Thoracic aorta (tissue), 2 donors: ENCODE measurements at regions not wholly inside any gene's neighbourhood (a gene's known extent, or its start where the extent isn't known, plus 50 kb on each side); places are given as distances from the start of the nearest gene placed in this dataset.

Source experiments
- ATAC-seq: fragments of 150-250 bp; one replicate; pipeline ENCODE4 v1.8.0; 2017; ENCODE audit warnings: low read depth; ENCODE audit not compliant: insufficient number of reproducible peaks, low FRiP score
- DNase-seq: peaks from one replicate; pipeline ENCODE4 v3.0.0-alpha.2; 2020; ENCODE audit warnings: low spot score
- H3K27ac ChIP-seq, 2 donors: fragments of 200-600 bp; sonication (generic); 1 replicate in 1 of 2; 2 replicates in 1 of 2; pipeline ENCODE4 v1.5.1; 2016; ENCODE audit warnings: mild to moderate bottlenecking in 2 of 2, moderate library complexity in 2 of 2
- H3K27me3 ChIP-seq: fragments of 200-600 bp; sonication (generic); replicated peaks from 2 replicates; pipeline ENCODE4 v1.6.0; 2016; ENCODE audit warnings: mild to moderate bottlenecking; ENCODE audit not compliant: insufficient read depth
- H3K36me3 ChIP-seq: fragments of 200-600 bp; sonication (generic); one replicate; pipeline ENCODE4 v1.5.1; 2016
- H3K4me1 ChIP-seq, 2 donors: fragments of 200-600 bp; sonication (generic); 1 replicate in 1 of 2; 2 replicates in 1 of 2; pipeline versions ENCODE4 v1.5.1 to v1.6.0; 2016; ENCODE audit warnings: low read depth in 2 of 2, mild to moderate bottlenecking in 1 of 2; ENCODE audit not compliant: control insufficient read depth in 1 of 2
- H3K4me3 ChIP-seq: fragments of 200-600 bp; sonication (generic); 2 replicates; pipeline ENCODE4 v1.5.1; 2016; ENCODE audit warnings: mild to moderate bottlenecking
- H3K9me3 ChIP-seq: fragments of 200-600 bp; sonication (generic); 2 replicates; pipeline ENCODE4 v1.5.1; 2016
- TF ChIP-seq, protein P1 (sequence below): fragments of 200-600 bp; sonication (generic); IDR thresholded peaks from one replicate; pipeline ENCODE4 v1.5.1; 2019; ENCODE audit warnings: antibody characterized with exemption

DNA sequence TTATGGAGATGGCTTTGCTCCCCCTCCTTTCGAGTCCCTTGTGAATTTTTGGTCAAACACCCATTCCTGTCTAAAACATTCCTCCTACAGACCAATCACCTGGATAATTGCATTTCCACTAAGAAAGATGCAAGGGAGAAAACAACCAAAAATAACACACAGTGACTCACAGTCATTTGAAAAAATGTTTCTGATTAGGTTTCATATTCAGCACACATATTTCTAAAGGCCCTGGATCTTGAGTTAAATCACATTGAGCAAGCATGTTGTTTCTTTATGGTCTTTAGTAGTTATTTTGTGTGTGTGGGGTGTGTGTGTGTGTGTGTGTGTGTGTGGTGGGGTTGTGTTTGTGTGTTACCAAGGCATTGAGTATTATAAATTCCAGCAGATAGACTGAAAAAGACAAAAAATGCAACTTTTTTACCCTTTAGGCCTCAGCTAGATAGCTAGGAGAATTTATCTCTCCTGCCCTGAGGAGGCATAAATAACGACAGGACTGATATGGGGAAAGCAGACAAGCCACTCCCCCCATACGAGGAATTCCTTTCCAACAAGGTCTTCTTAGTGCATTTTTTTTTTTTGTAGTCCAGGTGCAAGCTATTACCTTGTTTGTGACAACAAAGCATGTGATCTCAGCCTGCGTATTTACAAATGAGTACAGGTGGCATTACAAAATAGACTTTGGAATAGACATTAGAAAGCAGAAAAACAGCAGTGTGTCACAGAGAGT, 265.4 kb upstream of the ADGRL3 start:
- TF ChIP-seq, protein P1, sequence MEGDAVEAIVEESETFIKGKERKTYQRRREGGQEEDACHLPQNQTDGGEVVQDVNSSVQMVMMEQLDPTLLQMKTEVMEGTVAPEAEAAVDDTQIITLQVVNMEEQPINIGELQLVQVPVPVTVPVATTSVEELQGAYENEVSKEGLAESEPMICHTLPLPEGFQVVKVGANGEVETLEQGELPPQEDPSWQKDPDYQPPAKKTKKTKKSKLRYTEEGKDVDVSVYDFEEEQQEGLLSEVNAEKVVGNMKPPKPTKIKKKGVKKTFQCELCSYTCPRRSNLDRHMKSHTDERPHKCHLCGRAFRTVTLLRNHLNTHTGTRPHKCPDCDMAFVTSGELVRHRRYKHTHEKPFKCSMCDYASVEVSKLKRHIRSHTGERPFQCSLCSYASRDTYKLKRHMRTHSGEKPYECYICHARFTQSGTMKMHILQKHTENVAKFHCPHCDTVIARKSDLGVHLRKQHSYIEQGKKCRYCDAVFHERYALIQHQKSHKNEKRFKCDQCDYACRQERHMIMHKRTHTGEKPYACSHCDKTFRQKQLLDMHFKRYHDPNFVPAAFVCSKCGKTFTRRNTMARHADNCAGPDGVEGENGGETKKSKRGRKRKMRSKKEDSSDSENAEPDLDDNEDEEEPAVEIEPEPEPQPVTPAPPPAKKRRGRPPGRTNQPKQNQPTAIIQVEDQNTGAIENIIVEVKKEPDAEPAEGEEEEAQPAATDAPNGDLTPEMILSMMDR = no peak
- H3K4me1 ChIP-seq = peaks cover 0 to 2% of the 10 kb centered on the region in 2 donors
- no peak for ATAC-seq
- no peaks in the 10 kb centered on the region for H3K27me3 ChIP-seq
- no peaks in the 10 kb centered on the region for H3K9me3 ChIP-seq
- H3K27ac ChIP-seq = no peak overlapping the region
- H3K36me3 ChIP-seq = no peaks in the 10 kb centered on the region
- no peak for DNase-seq
- peak overlapping the region; percentile 24 for H3K4me3 ChIP-seq

DNA sequence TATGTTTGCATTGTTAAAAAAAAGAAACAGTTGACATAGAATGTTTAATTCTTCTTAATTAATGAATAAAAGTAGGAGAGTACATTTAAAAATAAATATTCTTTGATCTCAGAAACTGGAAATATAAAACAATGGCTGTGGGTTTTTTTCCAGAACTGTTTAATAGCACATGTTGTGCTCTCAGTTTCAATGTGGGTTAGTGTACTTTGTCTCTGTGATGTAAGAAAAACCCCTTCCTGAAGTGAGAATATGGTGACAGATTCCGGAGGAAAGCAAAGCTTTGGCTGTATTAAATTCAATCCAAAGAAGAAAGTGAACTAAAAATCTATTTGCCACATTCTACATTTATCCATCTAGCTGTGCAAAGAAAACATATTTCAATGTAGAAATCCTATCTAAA, 261.9 kb upstream of the ADGRL3 start:
- Histone ChIP-seq H3K9me3 (no peaks in the 10 kb centered on the region), H3K27ac (no peak overlapping the region), H3K4me3 (no peak overlapping the region), H3K36me3 (no peaks in the 10 kb centered on the region), H3K27me3 (no peaks in the 10 kb centered on the region), H3K4me1 (peaks cover 0 to 2% of the 10 kb centered on the region in 2 donors)
- TF ChIP-seq, protein P1 = no peak
- DNase-seq (no peak), ATAC-seq (no peak)

DNA sequence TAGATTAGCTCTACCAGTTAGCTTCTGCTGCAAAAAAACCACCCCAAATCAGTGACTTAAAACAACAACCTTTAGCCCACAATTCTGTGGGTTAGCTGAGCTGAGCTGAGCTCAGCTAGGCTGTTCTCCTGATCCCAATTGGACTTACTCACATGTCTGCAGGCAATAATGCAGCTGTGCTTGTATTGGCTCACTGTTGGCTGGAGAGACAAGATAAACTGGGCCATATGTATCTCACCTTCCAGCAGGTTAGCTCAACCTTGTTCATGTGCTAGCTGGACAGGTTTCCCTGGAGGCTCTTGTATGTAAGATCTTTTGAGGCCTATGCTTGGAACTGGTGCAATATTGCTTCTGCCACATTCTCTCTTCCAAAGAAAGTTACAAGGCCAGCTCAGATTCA, 261.5 kb upstream of the ADGRL3 start:
- ATAC-seq (no peak), DNase-seq (no peak)
- H3K4me1 ChIP-seq = peaks cover 0 to 2% of the 10 kb centered on the region in 2 donors
- no peaks in the 10 kb centered on the region for H3K9me3 ChIP-seq
- H3K27me3 ChIP-seq = no peaks in the 10 kb centered on the region
- no peak overlapping the region for H3K4me3 ChIP-seq
- TF ChIP-seq, protein P1 = no peak
- H3K36me3 ChIP-seq = no peaks in the 10 kb centered on the region
- no peak overlapping the region for H3K27ac ChIP-seq

DNA sequence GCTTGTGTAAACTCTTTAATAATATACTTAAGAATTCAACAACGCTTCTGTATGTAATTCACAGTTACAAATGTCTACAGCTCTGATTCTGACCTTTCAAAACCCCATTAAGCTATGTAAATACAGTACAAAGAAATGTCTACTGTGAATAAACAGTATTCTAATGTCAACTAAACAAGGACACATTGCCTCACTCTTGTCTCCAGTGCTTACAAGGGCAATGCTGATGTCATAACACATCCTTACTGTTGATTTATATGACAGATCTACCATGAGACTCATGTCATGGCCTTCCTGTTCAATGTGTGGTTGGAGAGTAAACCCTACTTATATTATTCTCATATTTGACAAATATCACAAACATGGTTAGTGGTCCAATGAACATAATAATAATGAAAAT, 256.1 kb upstream of the ADGRL3 start:
- Histone ChIP-seq H3K36me3 (no peaks in the 10 kb centered on the region), H3K4me3 (no peak overlapping the region), H3K27ac (no peak overlapping the region), H3K9me3 (peaks cover 4% of the 10 kb centered on the region), H3K4me1 (no peaks in the 10 kb centered on the region), H3K27me3 (no peaks in the 10 kb centered on the region)
- ATAC-seq (no peak), DNase-seq (no peak)
- TF ChIP-seq, protein P1 = no peak

DNA sequence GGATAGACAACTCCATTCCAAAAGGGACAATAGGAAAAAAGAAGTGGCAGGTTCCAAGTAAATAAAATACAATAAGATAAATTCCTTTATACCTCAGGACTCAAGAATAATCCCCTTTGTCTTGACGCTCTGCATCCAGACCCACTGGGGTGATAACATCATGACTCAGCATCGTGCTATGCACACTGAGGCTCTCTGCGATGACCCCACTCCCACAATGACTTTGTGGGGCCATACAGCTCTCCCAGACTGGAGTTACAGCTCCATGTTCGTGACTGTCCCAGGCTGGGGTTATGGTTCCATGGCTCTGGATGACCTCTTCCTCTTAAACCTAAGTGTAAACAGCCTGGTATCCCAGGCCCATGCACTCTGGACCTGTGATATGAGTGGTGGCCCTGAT, 254.5 kb upstream of the ADGRL3 start:
- ATAC-seq (no peak), DNase-seq (no peak)
- no peaks in the 10 kb centered on the region for H3K36me3 ChIP-seq
- H3K9me3 ChIP-seq = peaks cover 4% of the 10 kb centered on the region
- no peak overlapping the region for H3K4me3 ChIP-seq
- no peaks in the 10 kb centered on the region for H3K4me1 ChIP-seq
- no peaks in the 10 kb centered on the region for H3K27me3 ChIP-seq
- TF ChIP-seq, protein P1 = no peak
- no peak overlapping the region for H3K27ac ChIP-seq
